Fibroblast of mammary gland (primary cell): ENCODE measurements at regions not wholly inside any gene's neighbourhood (a gene's known extent, or its start where the extent isn't known, plus 50 kb on each side); places are given as distances from the start of the nearest gene placed in this dataset.

Source experiments
- DNase-seq: peaks from one replicate; pipeline ENCODE4 v3.0.0-alpha.2; 2010; ENCODE audit warnings: low read depth
- H3K4me3 ChIP-seq: 2 replicates; pipeline ENCODE4 v1.5.1; 2011; ENCODE audit warnings: low read depth, mild to moderate bottlenecking, low read length, moderate library complexity; ENCODE audit not compliant: control insufficient read depth
- CTCF ChIP-seq: conservative IDR thresholded peaks from 2 replicates; pipeline ENCODE4 v1.5.1; 2011; ENCODE audit warnings: low read depth, low read length, inconsistent platforms; ENCODE audit not compliant: control insufficient read depth, insufficient read depth

GRCh38 chr20:59414936-59415623 is 114.7 kb downstream of the EDN3 start:
- no peak for TF ChIP-seq CTCF
- no peak for DNase-seq
- no peak overlapping the region for H3K4me3 ChIP-seq

GRCh38 chr20:59416916-59417315 is 116.5 kb downstream of the EDN3 start:
- H3K4me3 ChIP-seq = no peak overlapping the region
- no peak for DNase-seq
- TF ChIP-seq CTCF = no peak

GRCh38 chr20:59421089-59421488 is 120.7 kb downstream of the EDN3 start:
- no peak overlapping the region for H3K4me3 ChIP-seq
- no peak for TF ChIP-seq CTCF
- DNase-seq = no peak

- no peak for TF ChIP-seq CTCF
- no peak for DNase-seq
- H3K4me3 ChIP-seq = no peak overlapping the region
Observed at GRCh38 chr20:59421920-59422637, 121.7 kb downstream of the EDN3 start.

DNA sequence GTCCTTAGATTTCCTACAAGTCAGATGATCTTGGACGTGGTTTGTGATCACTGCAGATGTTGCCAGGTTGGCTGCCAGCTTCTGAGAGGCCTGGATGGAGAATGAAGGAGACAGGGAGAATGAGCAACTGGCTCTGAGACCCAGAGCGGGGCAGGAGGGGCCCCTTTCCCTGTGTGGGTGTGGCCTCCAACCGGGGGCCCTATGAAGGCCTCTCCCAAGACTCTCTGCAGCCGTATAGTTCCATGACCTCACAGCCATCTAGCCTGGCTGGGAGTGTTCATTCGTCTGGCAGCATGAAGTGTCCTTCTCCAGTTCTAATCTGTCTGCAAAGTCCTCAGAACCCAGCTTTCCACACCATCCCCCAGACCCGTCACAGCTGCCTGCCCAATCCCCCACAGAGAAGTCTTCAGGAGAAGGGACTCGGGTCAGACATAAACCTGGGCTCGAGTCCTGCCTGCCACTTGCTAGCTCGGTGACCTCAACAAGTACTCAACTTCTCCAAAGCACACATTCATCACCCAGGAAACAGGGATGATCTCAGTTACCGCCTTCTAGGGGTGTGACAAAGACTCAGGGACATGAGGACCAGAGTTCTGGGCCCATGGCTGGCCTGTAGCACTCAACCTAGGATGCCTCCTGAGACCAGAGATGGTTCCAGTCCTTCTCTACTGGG is 122.6 kb downstream of the EDN3 start:
- H3K4me3 ChIP-seq = no peak overlapping the region
- DNase-seq = no peak
- no peak for TF ChIP-seq CTCF

DNA sequence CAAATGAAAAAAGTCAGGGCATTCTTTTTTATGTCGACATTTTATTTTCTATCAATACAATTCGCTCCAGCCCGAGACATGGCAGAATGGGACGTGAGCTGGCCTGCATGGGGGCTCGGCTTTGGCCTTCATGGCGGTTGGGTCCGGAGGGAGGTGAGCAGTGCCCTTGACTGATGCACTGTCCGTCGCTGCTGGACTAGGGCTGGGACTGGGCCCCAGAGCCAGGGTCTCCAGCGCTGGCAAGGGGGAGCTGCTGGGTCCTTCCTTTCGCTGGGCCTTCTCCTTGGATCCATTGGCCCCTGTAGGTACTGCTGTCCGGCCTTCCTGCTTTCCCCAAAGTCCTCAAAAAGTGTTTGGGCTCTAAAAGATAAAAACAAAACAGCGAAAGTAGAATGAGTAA is 124.6 kb downstream of the EDN3 start:
- DNase-seq = no peak
- no peak for TF ChIP-seq CTCF
- no peak overlapping the region for H3K4me3 ChIP-seq
